Neuronal stem cell (in vitro differentiated cells): ENCODE measurements at regions not wholly inside any gene's neighbourhood (a gene's known extent, or its start where the extent isn't known, plus 50 kb on each side); places are given as distances from the start of the nearest gene placed in this dataset.

Experiments
- DNase-seq: peaks from one replicate; pipeline ENCODE4 v3.0.0-alpha.2; 2013; ENCODE audit warnings: low spot score
- H2AFZ ChIP-seq: one replicate; pipeline ENCODE4 v1.6.1; 2013; ENCODE audit warnings: mild to moderate bottlenecking, low read length, inconsistent platforms
- H2AK5ac ChIP-seq: 2 replicates; pipeline ENCODE4 v1.6.1; 2013; ENCODE audit warnings: low read depth, mild to moderate bottlenecking, inconsistent platforms, low read length, moderate library complexity, mixed read lengths
- H2BK120ac ChIP-seq: 2 replicates; pipeline ENCODE4 v1.6.1; 2013; ENCODE audit warnings: low read depth, mild to moderate bottlenecking, inconsistent platforms, low read length, moderate library complexity, mixed read lengths
- H2BK12ac ChIP-seq: one replicate; pipeline ENCODE4 v1.6.1; 2013; ENCODE audit warnings: low read length, inconsistent platforms
- H2BK15ac ChIP-seq: 2 replicates; pipeline ENCODE4 v1.6.1; 2013; ENCODE audit warnings: mild to moderate bottlenecking, low read length, inconsistent platforms, mixed read lengths
- H2BK5ac ChIP-seq: one replicate; pipeline ENCODE4 v1.6.1; 2013; ENCODE audit warnings: inconsistent platforms, mild to moderate bottlenecking, low read length, moderate library complexity
- H3K14ac ChIP-seq: one replicate; pipeline ENCODE4 v1.6.1; 2013; ENCODE audit warnings: low read length, inconsistent platforms
- H3K18ac ChIP-seq: 2 replicates; pipeline ENCODE4 v1.6.1; 2013; ENCODE audit warnings: low read length, inconsistent platforms
- H3K23ac ChIP-seq: 2 replicates; pipeline ENCODE4 v1.6.1; 2013; ENCODE audit warnings: low read depth, mild to moderate bottlenecking, mixed read lengths, low read length, inconsistent platforms; ENCODE audit not compliant: poor library complexity
- H3K27ac ChIP-seq: replicated peaks from 3 replicates; pipeline ENCODE4 v1.5.1; 2013; ENCODE audit warnings: low read length, inconsistent platforms
- H3K27me3 ChIP-seq, 3 experiments: 2 replicates each; pipeline ENCODE4 v1.6.1; 2013; ENCODE audit warnings: low read length in 3 of 3, mild to moderate bottlenecking in 2 of 3, inconsistent platforms in 1 of 3, low read depth in 1 of 3, mixed read lengths in 1 of 3, moderate library complexity in 1 of 3; ENCODE audit not compliant: control insufficient read depth in 3 of 3, insufficient read depth in 3 of 3
- H3K36me3 ChIP-seq, 2 donors: replicated peaks in 1 of 2; 2 replicates each; pipeline ENCODE4 v1.6.1; 2013; ENCODE audit warnings: low read length in 2 of 2; ENCODE audit not compliant: control insufficient read depth in 2 of 2, insufficient read depth in 2 of 2
- H3K4ac ChIP-seq: 2 replicates; pipeline ENCODE4 v1.6.1; 2013; ENCODE audit warnings: inconsistent platforms, mild to moderate bottlenecking, low read length, moderate library complexity
- H3K4me1 ChIP-seq, 2 donors: 1 replicate in 1 of 2; 2 replicates in 1 of 2; pipeline ENCODE4 v1.6.1; 2013; ENCODE audit warnings: low read length in 2 of 2, low read depth in 1 of 2; ENCODE audit not compliant: control insufficient read depth in 2 of 2, insufficient read depth in 1 of 2
- H3K4me2 ChIP-seq: one replicate; pipeline ENCODE4 v1.6.1; 2013; ENCODE audit warnings: mild to moderate bottlenecking, low read length, inconsistent platforms; ENCODE audit not compliant: insufficient read depth, poor library complexity, severe bottlenecking
- H3K4me3 ChIP-seq, 2 donors: 2 replicates each; pipeline ENCODE4 v1.5.1; 2013; ENCODE audit warnings: low read length in 2 of 2, mild to moderate bottlenecking in 2 of 2, inconsistent platforms in 1 of 2, moderate library complexity in 1 of 2
- H3K79me1 ChIP-seq: one replicate; pipeline ENCODE4 v1.6.1; 2013; ENCODE audit warnings: low read depth, mild to moderate bottlenecking, inconsistent platforms, low read length, moderate library complexity
- H3K9ac ChIP-seq: one replicate; pipeline ENCODE4 v1.6.1; 2013; ENCODE audit warnings: mild to moderate bottlenecking, low read depth, low read length, inconsistent platforms; ENCODE audit not compliant: poor library complexity
- H3K9me3 ChIP-seq, 2 donors: replicated peaks in 1 of 2; 2 replicates each; pipeline versions ENCODE3 to v1.6.1; 2013; ENCODE audit warnings: low read length in 2 of 2, mild to moderate bottlenecking in 2 of 2, inconsistent platforms in 1 of 2, low read depth in 1 of 2, mixed read lengths in 1 of 2, moderate library complexity in 1 of 2; ENCODE audit not compliant: control insufficient read depth in 2 of 2, insufficient read depth in 1 of 2
- H4K8ac ChIP-seq: one replicate; pipeline ENCODE4 v1.6.1; 2013; ENCODE audit warnings: low read depth, mild to moderate bottlenecking, inconsistent platforms, low read length, moderate library complexity
- H4K91ac ChIP-seq: one replicate; pipeline ENCODE4 v1.6.1; 2013; ENCODE audit warnings: low read length, low read depth, mild to moderate bottlenecking, inconsistent platforms; ENCODE audit not compliant: poor library complexity
- WGBS, 2 donors: extraction: QIAGEN DNeasy Blood & Tissue Kit; methylation state at CpG; one replicate each; pipeline ENCODE4 v1.1.7; 2013; ENCODE audit warnings: missing lambda C conversion rate in 2 of 2, mixed read lengths in 1 of 2; ENCODE audit not compliant: insufficient read length in 2 of 2, insufficient replicate concordance in 1 of 2; ENCODE audit errors: extremely low coverage in 2 of 2; 5-methylcytosine and 5-hydroxymethylcytosine counted together

- peaks cover 0 to 2% of the 10 kb centered on the region in 2 donors for H3K9me3 ChIP-seq
- DNase-seq: no peak
- no peaks in the 10 kb centered on the region for H3K79me1 ChIP-seq
- no peak overlapping the region for H4K8ac ChIP-seq
- H2BK120ac ChIP-seq: no peak overlapping the region
- no CpG with 5 or more reads among the region's 5 CpGs for WGBS, 2 donors
- H3K4me3 ChIP-seq: no peak overlapping the region
- no peak overlapping the region for H2AK5ac ChIP-seq
- H4K91ac ChIP-seq: no peak overlapping the region
- no peak overlapping the region for H3K9ac ChIP-seq
- H3K14ac ChIP-seq: no peak overlapping the region
- no peak overlapping the region for H2BK5ac ChIP-seq
- H3K36me3 ChIP-seq: no peaks in the 10 kb centered on the region
- no peak overlapping the region for H2BK12ac ChIP-seq
- H3K4me1 ChIP-seq: no peaks in the 10 kb centered on the region
- no peak overlapping the region for H3K18ac ChIP-seq
- H3K23ac ChIP-seq: no peak overlapping the region
- H3K27ac ChIP-seq: no peak overlapping the region
- no peak overlapping the region for H2AFZ ChIP-seq
- H3K4me2 ChIP-seq: no peak overlapping the region
- no peak overlapping the region for H3K4ac ChIP-seq
- no peaks in the 10 kb centered on the region for H3K27me3 ChIP-seq
- H2BK15ac ChIP-seq: no peak overlapping the region
These were observed 174.9 kb upstream of the C11orf87 start for GRCh38 chr11:109247071-109247470.

GRCh38 chr11:109249597-109249996, 172.4 kb upstream of the C11orf87 start:
- H2BK15ac ChIP-seq: no peak overlapping the region
- no CpG with 5 or more reads among the region's 3 CpGs for WGBS, 2 donors
- H3K18ac ChIP-seq: no peak overlapping the region
- no peak overlapping the region for H2BK12ac ChIP-seq
- H3K4me1 ChIP-seq: no peaks in the 10 kb centered on the region
- H3K14ac ChIP-seq: no peak overlapping the region
- no peak overlapping the region for H2AK5ac ChIP-seq
- H4K8ac ChIP-seq: no peak overlapping the region
- no peak overlapping the region for H3K27ac ChIP-seq
- H3K9ac ChIP-seq: no peak overlapping the region
- H3K36me3 ChIP-seq: no peaks in the 10 kb centered on the region
- no peak overlapping the region for H3K4me3 ChIP-seq
- H2BK5ac ChIP-seq: no peak overlapping the region
- no peaks in the 10 kb centered on the region for H3K27me3 ChIP-seq
- no peaks in the 10 kb centered on the region for H3K79me1 ChIP-seq
- no peak for DNase-seq
- H4K91ac ChIP-seq: no peak overlapping the region
- H2BK120ac ChIP-seq: no peak overlapping the region
- H3K9me3 ChIP-seq: peaks cover 0 to 2% of the 10 kb centered on the region in 2 donors
- H3K4me2 ChIP-seq: no peak overlapping the region
- no peak overlapping the region for H3K4ac ChIP-seq
- H3K23ac ChIP-seq: no peak overlapping the region
- no peak overlapping the region for H2AFZ ChIP-seq

GRCh38 chr11:109251230-109251629, 170.8 kb upstream of the C11orf87 start:
- no peak for DNase-seq

DNA sequence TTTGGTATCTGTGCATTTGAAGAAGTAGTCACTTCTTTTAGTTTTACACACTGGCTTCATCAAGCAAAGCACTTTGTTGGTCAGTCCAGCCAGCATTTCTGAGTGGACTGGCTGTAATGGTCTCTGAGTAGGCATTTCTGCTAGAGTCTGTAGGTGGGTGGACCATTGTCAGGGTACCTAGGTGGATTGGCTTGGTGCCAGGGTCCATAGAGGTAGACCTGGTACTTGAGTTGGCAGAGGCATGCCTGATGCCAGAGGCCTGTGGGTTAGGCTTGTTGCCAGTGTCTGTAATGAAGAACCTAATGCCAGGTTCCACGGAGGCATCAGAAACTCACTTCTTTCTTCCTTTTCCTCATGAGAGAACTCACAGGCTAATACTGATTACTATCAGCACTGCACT, 157.9 kb upstream of the C11orf87 start:
- no peak overlapping the region for H2BK12ac ChIP-seq
- no peak overlapping the region for H3K14ac ChIP-seq
- H3K79me1 ChIP-seq: no peaks in the 10 kb centered on the region
- no peaks in the 10 kb centered on the region for H3K36me3 ChIP-seq
- H3K4me1 ChIP-seq: no peaks in the 10 kb centered on the region
- H3K9me3 ChIP-seq: no peaks in the 10 kb centered on the region
- H3K23ac ChIP-seq: no peak overlapping the region
- H2BK15ac ChIP-seq: no peak overlapping the region
- no peak overlapping the region for H3K4me3 ChIP-seq
- H2AFZ ChIP-seq: no peak overlapping the region
- no peak for DNase-seq
- H2AK5ac ChIP-seq: no peak overlapping the region
- H4K91ac ChIP-seq: no peak overlapping the region
- WGBS, 2 donors: no CpG with 5 or more reads among the region's 1 CpG
- no peak overlapping the region for H3K4me2 ChIP-seq
- no peak overlapping the region for H3K9ac ChIP-seq
- H3K4ac ChIP-seq: no peak overlapping the region
- no peak overlapping the region for H2BK5ac ChIP-seq
- no peak overlapping the region for H2BK120ac ChIP-seq
- no peaks in the 10 kb centered on the region for H3K27me3 ChIP-seq
- H3K18ac ChIP-seq: no peak overlapping the region
- H4K8ac ChIP-seq: no peak overlapping the region
- H3K27ac ChIP-seq: no peak overlapping the region

More at GRCh38 chr11:109251230-109251629, 170.8 kb upstream of the C11orf87 start:
- Histone ChIP-seq H2AFZ (no peak overlapping the region), H3K14ac (no peak overlapping the region), H2BK15ac (no peak overlapping the region), H3K9me3 (peaks cover 0 to 2% of the 10 kb centered on the region in 2 donors), H4K8ac (no peak overlapping the region), H3K4me2 (no peak overlapping the region), H3K4me3 (no peak overlapping the region), H3K23ac (no peak overlapping the region), H3K27ac (no peak overlapping the region), H3K36me3 (no peaks in the 10 kb centered on the region), H3K18ac (no peak overlapping the region), H3K4ac (no peak overlapping the region), H2BK120ac (no peak overlapping the region), H3K4me1 (no peaks in the 10 kb centered on the region), H3K79me1 (no peaks in the 10 kb centered on the region), H2AK5ac (no peak overlapping the region), H3K9ac (no peak overlapping the region), H2BK5ac (no peak overlapping the region), H4K91ac (no peak overlapping the region), H3K27me3 (no peaks in the 10 kb centered on the region), H2BK12ac (no peak overlapping the region)
- WGBS, 2 donors: no CpG with 5 or more reads among the region's 5 CpGs
